ENCODE measurements at regions not wholly inside any gene's neighbourhood (a gene's known extent, or its start where the extent isn't known, plus 50 kb on each side); places are given as distances from the start of the nearest gene placed in this dataset.

- DNase-seq (ENCODE audit: extremely low spot score), result no peak
- no peak for TF ChIP-seq CTCF (IDR thresholded peaks at IDR 0.05; ENCODE audit: control extremely low read depth, extremely low read depth, low read depth, missing control alignments)
- ChIA-PET POLR2A (no interaction called here), CTCF (interaction anchor here (1.8 kb wide), 1 partner anchor 314 kb away, joined by 4 read pairs; no protein-coding TSS in a partner anchor)
Observed at GRCh38 chr4:129326571-129327460, 230.9 kb downstream of the C4orf33 start.

- ChIA-PET POLR2A (no interaction called here), CTCF (no interaction called here)
- TF ChIP-seq CTCF (IDR thresholded peaks at IDR 0.05; ENCODE audit: control extremely low read depth, extremely low read depth, low read depth, missing control alignments), result no peak
- DNase-seq (ENCODE audit: extremely low spot score), result no peak
Observed at GRCh38 chr4:129327637-129328036, 231.7 kb downstream of the C4orf33 start.

GRCh38 chr4:129328162-129328561 is 232.2 kb downstream of the C4orf33 start:
- ChIA-PET CTCF (no interaction called here), POLR2A (interaction anchor here (0.5 kb wide), 1 partner anchor 742 kb away, joined by 3 read pairs; no protein-coding TSS in a partner anchor)
- no peak for DNase-seq (ENCODE audit: extremely low spot score)
- TF ChIP-seq CTCF (IDR thresholded peaks at IDR 0.05; ENCODE audit: control extremely low read depth, extremely low read depth, low read depth, missing control alignments), result no peak

GRCh38 chr4:129334136-129334535 is 238.2 kb downstream of the C4orf33 start:
- POLR2A ChIA-PET, result no interaction called here

GRCh38 chr4:129335276-129335675 is 239.3 kb downstream of the C4orf33 start:
- ChIA-PET POLR2A (no interaction called here), CTCF (no interaction called here)
- DNase-seq (ENCODE audit: extremely low spot score), result no peak
- no peak for TF ChIP-seq CTCF (IDR thresholded peaks at IDR 0.05; ENCODE audit: control extremely low read depth, extremely low read depth, low read depth, missing control alignments)

More at GRCh38 chr4:129334136-129334535, 238.2 kb downstream of the C4orf33 start:
- DNase-seq (ENCODE audit: extremely low spot score), result no peak
- no peak for TF ChIP-seq CTCF (IDR thresholded peaks at IDR 0.05; ENCODE audit: control extremely low read depth, extremely low read depth, low read depth, missing control alignments)
- CTCF ChIA-PET, result interaction anchor here (1.3 to 1.5 kb wide), 2 partner anchors 8 to 23 kb away, joined by 3 read pairs; no protein-coding TSS in a partner anchor

GRCh38 chr4:129335818-129336217 is 239.9 kb downstream of the C4orf33 start:
- POLR2A ChIA-PET, result no interaction called here
- CTCF ChIA-PET, result interaction anchor here (1.3 kb wide), 1 partner anchor 11 kb away, joined by 6 read pairs; no protein-coding TSS in a partner anchor
- no peak for TF ChIP-seq CTCF (IDR thresholded peaks at IDR 0.05; ENCODE audit: control extremely low read depth, extremely low read depth, low read depth, missing control alignments)
- no peak for DNase-seq (ENCODE audit: extremely low spot score)

Data from GM10248 (cell line).